Mesendoderm (in vitro differentiated cells): ENCODE measurements at regions not wholly inside any gene's neighbourhood (a gene's known extent, or its start where the extent isn't known, plus 50 kb on each side); places are given as distances from the start of the nearest gene placed in this dataset.

Source experiments
- DNase-seq: peaks from one replicate; pipeline ENCODE4 v3.0.0; 2013
- H2AK5ac ChIP-seq: 2 replicates; pipeline ENCODE4 v1.6.1; 2013; ENCODE audit warnings: low read length, inconsistent platforms
- H2BK120ac ChIP-seq: 2 replicates; pipeline ENCODE4 v1.6.1; 2013; ENCODE audit warnings: low read depth, mild to moderate bottlenecking, low read length, moderate library complexity, mixed read lengths
- H2BK15ac ChIP-seq: replicated peaks from 2 replicates; pipeline ENCODE4 v1.6.1; 2013; ENCODE audit warnings: low read depth, mild to moderate bottlenecking, moderate library complexity
- H2BK5ac ChIP-seq: 2 replicates; pipeline ENCODE4 v1.6.1; 2013; ENCODE audit warnings: low read length, inconsistent platforms
- H3K18ac ChIP-seq: 2 replicates; pipeline ENCODE4 v1.6.1; 2013; ENCODE audit warnings: mild to moderate bottlenecking, low read length, mixed read lengths
- H3K23ac ChIP-seq: one replicate; pipeline ENCODE4 v1.6.1; 2013; ENCODE audit warnings: low read length
- H3K27ac ChIP-seq: 2 replicates; pipeline ENCODE4 v1.5.1; 2013; ENCODE audit warnings: low read depth, mild to moderate bottlenecking, inconsistent platforms, low read length, moderate library complexity
- H3K27me3 ChIP-seq: 2 replicates; pipeline ENCODE4 v1.6.1; 2013; ENCODE audit warnings: low read length, control low read depth, mild to moderate bottlenecking, inconsistent platforms; ENCODE audit not compliant: insufficient read depth, poor library complexity
- H3K36me3 ChIP-seq: 2 replicates; pipeline ENCODE4 v1.6.1; 2013; ENCODE audit warnings: low read length, inconsistent platforms; ENCODE audit not compliant: control insufficient read depth, insufficient read depth
- H3K4ac ChIP-seq: one replicate; pipeline ENCODE4 v1.6.1; 2013; ENCODE audit warnings: low read depth, mild to moderate bottlenecking, low read length, moderate library complexity
- H3K4me1 ChIP-seq: 2 replicates; pipeline ENCODE4 v1.6.1; 2013; ENCODE audit warnings: low read depth, low read length, inconsistent platforms; ENCODE audit not compliant: control insufficient read depth
- H3K4me2 ChIP-seq: 2 replicates; pipeline ENCODE4 v1.6.1; 2013; ENCODE audit warnings: low read length
- H3K4me3 ChIP-seq: 2 replicates; pipeline ENCODE4 v1.5.1; 2013; ENCODE audit warnings: mild to moderate bottlenecking, low read length
- H3K56ac ChIP-seq: one replicate; pipeline ENCODE4 v1.6.1; 2013; ENCODE audit warnings: low read length
- H3K79me1 ChIP-seq: 2 replicates; pipeline ENCODE4 v1.6.1; 2013; ENCODE audit warnings: low read length, inconsistent platforms
- H3K79me2 ChIP-seq: 2 replicates; pipeline ENCODE4 v1.6.1; 2013; ENCODE audit warnings: mild to moderate bottlenecking, low read length; ENCODE audit not compliant: control insufficient read depth, insufficient read depth
- H3K9ac ChIP-seq: 2 replicates; pipeline ENCODE4 v1.6.1; 2013; ENCODE audit warnings: low read length, inconsistent platforms
- H4K5ac ChIP-seq: one replicate; pipeline ENCODE4 v1.6.1; 2013; ENCODE audit warnings: low read length
- H4K8ac ChIP-seq: one replicate; pipeline ENCODE4 v1.6.1; 2013; ENCODE audit warnings: low read depth, mild to moderate bottlenecking, control low read depth, low read length, moderate library complexity
- WGBS: extraction: QIAGEN DNeasy Blood & Tissue Kit; methylation state at CpG from one replicate; pipeline ENCODE4 v1.1.7; 2013; ENCODE audit warnings: low lambda C conversion rate, missing lambda C conversion rate; ENCODE audit not compliant: insufficient coverage; ENCODE audit errors: extremely low coverage; 5-methylcytosine and 5-hydroxymethylcytosine counted together

GRCh38 chr16:62967163-62967562 lies 930.9 kb upstream of the CDH8 start:
- H3K18ac ChIP-seq, result no peak overlapping the region
- no peak for DNase-seq
- WGBS, result no CpG with 5 or more reads among the region's 3 CpGs

GRCh38 chr16:62966626-62967025 lies 930.4 kb upstream of the CDH8 start:
- H3K36me3 ChIP-seq, result no peaks in the 10 kb centered on the region
- H3K23ac ChIP-seq, result no peak overlapping the region
- no peaks in the 10 kb centered on the region for H3K79me2 ChIP-seq
- H3K4ac ChIP-seq, result no peak overlapping the region
- H2BK5ac ChIP-seq, result no peak overlapping the region
- no peak overlapping the region for H4K5ac ChIP-seq
- H3K27me3 ChIP-seq, result no peaks in the 10 kb centered on the region
- no peak overlapping the region for H2BK120ac ChIP-seq
- no peak overlapping the region for H2AK5ac ChIP-seq
- H4K8ac ChIP-seq, result no peak overlapping the region
- no CpG with 5 or more reads among the region's 1 CpG for WGBS
- H3K27ac ChIP-seq, result no peak overlapping the region
- H3K4me3 ChIP-seq, result no peak overlapping the region
- H3K79me1 ChIP-seq, result no peaks in the 10 kb centered on the region
- no peak overlapping the region for H2BK15ac ChIP-seq
- no peak for DNase-seq
- no peak overlapping the region for H3K4me2 ChIP-seq
- no peak overlapping the region for H3K56ac ChIP-seq
- no peak overlapping the region for H3K18ac ChIP-seq
- no peak overlapping the region for H3K9ac ChIP-seq
- no peaks in the 10 kb centered on the region for H3K4me1 ChIP-seq

More at GRCh38 chr16:62967163-62967562, 930.9 kb upstream of the CDH8 start:
- no peak overlapping the region for H3K9ac ChIP-seq
- no peaks in the 10 kb centered on the region for H3K36me3 ChIP-seq
- H3K4ac ChIP-seq, result no peak overlapping the region
- no peak overlapping the region for H4K8ac ChIP-seq
- no peak overlapping the region for H3K56ac ChIP-seq
- H2AK5ac ChIP-seq, result no peak overlapping the region
- no peak overlapping the region for H3K4me2 ChIP-seq
- H3K79me2 ChIP-seq, result no peaks in the 10 kb centered on the region
- no peak overlapping the region for H2BK5ac ChIP-seq
- H4K5ac ChIP-seq, result no peak overlapping the region
- no peaks in the 10 kb centered on the region for H3K79me1 ChIP-seq
- H3K4me3 ChIP-seq, result no peak overlapping the region
- no peaks in the 10 kb centered on the region for H3K27me3 ChIP-seq
- H3K4me1 ChIP-seq, result no peaks in the 10 kb centered on the region
- H2BK15ac ChIP-seq, result no peak overlapping the region
- no peak overlapping the region for H3K27ac ChIP-seq
- no peak overlapping the region for H3K23ac ChIP-seq
- H2BK120ac ChIP-seq, result no peak overlapping the region

DNA sequence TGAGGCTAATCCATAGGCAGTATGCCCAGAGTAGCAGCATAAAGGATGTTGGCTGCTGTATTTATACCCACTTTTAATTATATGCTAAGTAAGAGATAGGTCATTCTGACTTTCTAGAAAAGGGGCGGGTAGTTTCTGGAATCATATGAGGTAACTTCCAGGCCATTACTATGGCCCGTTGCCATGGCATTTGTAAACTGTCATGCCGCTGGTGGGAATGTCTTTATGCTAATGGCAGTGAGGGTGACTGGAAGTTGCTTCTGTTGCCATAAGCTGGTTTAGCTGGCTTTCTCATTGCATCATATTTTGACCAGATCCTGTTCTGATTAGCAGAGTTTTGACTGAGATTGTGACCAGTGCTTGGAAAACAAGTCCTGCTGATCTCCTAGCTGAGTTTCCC lies 929.6 kb upstream of the CDH8 start:
- Histone ChIP-seq H2AK5ac (no peak overlapping the region), H4K8ac (no peak overlapping the region), H4K5ac (no peak overlapping the region), H2BK120ac (no peak overlapping the region), H3K4me3 (no peak overlapping the region), H3K27me3 (no peaks in the 10 kb centered on the region), H3K4me1 (no peaks in the 10 kb centered on the region), H3K79me2 (no peaks in the 10 kb centered on the region), H2BK5ac (no peak overlapping the region), H2BK15ac (no peak overlapping the region), H3K27ac (no peak overlapping the region), H3K18ac (no peak overlapping the region), H3K9ac (no peak overlapping the region), H3K4me2 (no peak overlapping the region), H3K56ac (no peak overlapping the region), H3K23ac (no peak overlapping the region), H3K79me1 (no peaks in the 10 kb centered on the region), H3K36me3 (no peaks in the 10 kb centered on the region), H3K4ac (no peak overlapping the region)
- peak; percentile 66 for DNase-seq
- no CpG with 5 or more reads among the region's 3 CpGs for WGBS

DNA sequence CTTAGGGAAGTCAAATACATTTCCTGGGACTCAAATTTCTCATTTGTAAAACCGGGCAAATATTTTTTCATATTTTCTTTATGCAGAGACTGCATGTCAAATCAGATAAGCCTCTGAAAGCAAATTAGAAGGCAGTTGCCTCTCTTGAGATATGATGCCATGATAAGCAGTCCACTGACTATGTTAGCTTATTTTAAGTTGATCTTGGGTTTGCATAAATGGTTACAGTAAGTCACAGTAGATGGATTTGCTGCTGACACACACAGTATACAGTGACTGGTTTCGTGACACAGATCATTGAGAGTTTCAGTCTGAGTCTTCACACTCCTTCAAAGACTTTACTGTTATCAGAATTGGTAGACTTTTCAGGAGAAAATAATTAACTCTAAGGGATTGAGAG lies 927.6 kb upstream of the CDH8 start:
- Histone ChIP-seq H2BK15ac (no peak overlapping the region), H3K79me2 (no peaks in the 10 kb centered on the region), H2BK120ac (no peak overlapping the region), H4K5ac (no peak overlapping the region), H3K79me1 (no peaks in the 10 kb centered on the region), H3K36me3 (no peaks in the 10 kb centered on the region), H4K8ac (no peak overlapping the region), H3K4me3 (no peak overlapping the region), H3K27me3 (no peaks in the 10 kb centered on the region), H2BK5ac (no peak overlapping the region), H2AK5ac (no peak overlapping the region), H3K27ac (no peak overlapping the region), H3K56ac (no peak overlapping the region), H3K9ac (no peak overlapping the region), H3K4ac (no peak overlapping the region), H3K4me2 (no peak overlapping the region), H3K4me1 (no peaks in the 10 kb centered on the region), H3K18ac (no peak overlapping the region), H3K23ac (no peak overlapping the region)
- no CpG with 5 or more reads among the region's 2 CpGs for WGBS
- DNase-seq, result no peak

DNA sequence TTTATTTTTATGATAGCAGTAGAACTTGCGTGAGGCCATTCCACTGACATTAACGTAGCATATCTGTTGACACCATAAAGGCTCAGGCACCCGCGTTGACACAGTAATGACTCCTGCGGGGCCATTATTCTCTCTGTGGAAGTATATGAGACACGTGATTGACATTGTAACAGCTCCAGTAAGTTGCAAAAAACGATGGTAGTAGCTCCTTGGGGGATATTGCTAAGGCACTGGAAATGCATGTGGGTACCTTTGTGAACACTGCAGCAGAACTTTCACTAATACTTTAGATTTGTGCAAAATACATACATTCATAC lies 918.8 kb upstream of the CDH8 start:
- Histone ChIP-seq H3K27ac (no peak overlapping the region), H2BK5ac (no peak overlapping the region)
- no peak for DNase-seq

GRCh38 chr16:62954144-62955032 lies 918.1 kb upstream of the CDH8 start:
- H3K36me3 ChIP-seq, result no peaks in the 10 kb centered on the region
- H3K27ac ChIP-seq, result no peak overlapping the region
- no peaks in the 10 kb centered on the region for H3K79me1 ChIP-seq
- H3K23ac ChIP-seq, result no peak overlapping the region
- H3K56ac ChIP-seq, result no peak overlapping the region
- H2BK15ac ChIP-seq, result peak overlapping the region; percentile 80
- H3K18ac ChIP-seq, result peak overlapping the region; percentile 51
- no peak overlapping the region for H4K8ac ChIP-seq
- DNase-seq, result peak; percentile 30
- H3K4me3 ChIP-seq, result no peak overlapping the region
- no peak overlapping the region for H3K4ac ChIP-seq
- no peak overlapping the region for H2BK5ac ChIP-seq
- no peaks in the 10 kb centered on the region for H3K79me2 ChIP-seq
- H3K9ac ChIP-seq, result no peak overlapping the region
- H2AK5ac ChIP-seq, result no peak overlapping the region
- H2BK120ac ChIP-seq, result peak overlapping the region; percentile 28
- H4K5ac ChIP-seq, result no peak overlapping the region
- H3K4me1 ChIP-seq, result peaks cover 5% of the 10 kb centered on the region
- WGBS, result no CpG with 5 or more reads among the region's 9 CpGs
- no peak overlapping the region for H3K4me2 ChIP-seq
- H3K27me3 ChIP-seq, result no peaks in the 10 kb centered on the region

More for the DNA sequence above, 918.8 kb upstream of the CDH8 start:
- Histone ChIP-seq H2BK15ac (no peak overlapping the region), H3K4ac (no peak overlapping the region), H3K9ac (no peak overlapping the region), H4K5ac (no peak overlapping the region), H3K4me2 (no peak overlapping the region), H2AK5ac (no peak overlapping the region), H3K4me1 (peaks cover 5% of the 10 kb centered on the region), H3K4me3 (no peak overlapping the region), H3K18ac (no peak overlapping the region), H4K8ac (no peak overlapping the region), H2BK120ac (no peak overlapping the region), H3K56ac (no peak overlapping the region), H3K79me2 (no peaks in the 10 kb centered on the region), H3K79me1 (no peaks in the 10 kb centered on the region), H3K23ac (no peak overlapping the region), H3K36me3 (no peaks in the 10 kb centered on the region), H3K27me3 (no peaks in the 10 kb centered on the region)
- WGBS, result no CpG with 5 or more reads among the region's 7 CpGs
